Putamen (tissue), 1 donor: ENCODE measurements at regions not wholly inside any gene's neighbourhood (a gene's known extent, or its start where the extent isn't known, plus 50 kb on each side); places are given as distances from the start of the nearest gene placed in this dataset.
"Not testable (repeated sequence)": the region's sequence is repeated elsewhere in the genome, so short reads cannot be mapped to it uniquely, and the experiment has no call there.

Experiments used
- DNase-seq: peaks from one replicate; pipeline ENCODE4 v3.0.0-alpha.2; 2016; ENCODE audit warnings: low spot score

- no peak for DNase-seq
Measured at GRCh38 chr7:35971133-35971891, 170.5 kb downstream of the SEPTIN7 start.

- DNase-seq = peak; percentile 69
Measured at GRCh38 chr7:35975851-35976454, 175.1 kb downstream of the SEPTIN7 start.

GRCh38 chr7:35978816-35979640 lies 174.0 kb upstream of the EEPD1 start:
- DNase-seq = not testable (repeated sequence)

DNA sequence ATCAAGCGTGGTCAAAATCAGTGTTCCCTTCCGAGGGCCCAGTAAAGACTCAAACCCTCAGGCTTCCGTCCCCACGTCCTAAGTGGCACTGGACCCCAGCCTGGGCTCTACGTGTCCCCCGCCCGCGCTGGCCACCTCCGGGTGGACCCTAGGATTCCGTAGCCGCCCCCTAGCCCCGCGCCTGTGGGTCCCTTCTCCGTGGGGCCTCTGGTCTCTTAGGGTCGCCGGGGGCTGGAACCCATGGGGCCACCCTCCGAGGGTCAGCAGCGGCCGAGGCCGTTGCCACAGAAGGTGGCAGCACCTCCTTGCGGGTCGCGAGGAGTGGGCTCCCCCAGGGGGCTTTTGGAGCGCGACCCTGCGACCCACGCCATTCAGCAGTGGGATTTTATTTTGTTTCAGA lies 170.5 kb upstream of the EEPD1 start:
- no peak for DNase-seq

DNA sequence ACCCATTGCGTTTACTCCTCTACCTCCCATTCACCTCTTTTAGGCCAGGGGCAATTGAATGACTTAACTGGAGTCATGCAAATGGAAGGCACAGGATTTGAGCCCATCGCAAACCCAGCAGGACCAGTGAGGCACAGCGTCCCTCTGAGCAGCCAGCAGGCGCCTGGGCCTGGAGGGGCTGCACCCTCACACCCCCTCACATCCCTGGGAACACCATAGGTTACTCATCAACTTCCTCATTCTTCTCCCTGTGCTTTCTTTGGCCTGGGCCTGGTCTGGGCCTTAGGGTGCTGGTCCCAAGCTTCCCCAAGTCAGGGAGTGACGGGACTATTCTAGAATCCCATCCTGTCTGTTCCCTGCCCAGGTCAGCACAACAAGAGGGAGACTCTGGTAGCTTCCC lies 169.4 kb upstream of the EEPD1 start:
- DNase-seq = no peak

DNA sequence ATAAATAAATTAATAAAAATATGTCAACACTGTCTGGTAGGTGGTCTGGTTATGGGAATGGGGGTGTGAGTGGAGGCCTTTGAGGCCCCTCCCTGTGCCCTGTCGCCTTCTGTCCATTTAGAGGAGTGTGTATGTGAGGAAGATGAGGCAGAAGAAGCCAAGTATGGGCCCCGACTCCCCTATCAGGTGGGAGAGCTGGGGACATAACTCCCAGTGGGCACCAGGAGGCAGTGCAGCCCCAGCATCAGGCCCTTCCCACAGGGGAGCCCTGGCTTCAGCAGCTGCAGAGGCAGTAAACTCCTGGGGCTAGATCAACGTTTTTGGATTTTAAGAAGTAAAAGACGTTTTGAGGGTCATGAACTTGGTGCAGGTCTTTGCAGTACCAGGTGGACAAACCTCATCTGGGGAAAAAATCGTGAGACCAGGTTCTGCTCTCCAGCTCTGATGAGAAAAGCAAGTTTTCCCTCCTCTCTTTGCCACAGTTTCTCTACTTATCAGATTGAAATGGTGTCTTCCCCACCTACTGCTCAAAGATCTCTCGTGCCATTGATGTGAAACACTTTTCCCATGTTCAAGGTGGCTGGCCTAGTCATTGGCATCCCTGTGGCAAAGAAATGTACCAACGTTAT lies 167.8 kb upstream of the EEPD1 start:
- peak; percentile 65 for DNase-seq

- DNase-seq = no peak
Measured at GRCh38 chr7:35987016-35987415, 166.0 kb upstream of the EEPD1 start.

- DNase-seq = no peak
Measured at GRCh38 chr7:35988105-35988504, 164.9 kb upstream of the EEPD1 start.

DNA sequence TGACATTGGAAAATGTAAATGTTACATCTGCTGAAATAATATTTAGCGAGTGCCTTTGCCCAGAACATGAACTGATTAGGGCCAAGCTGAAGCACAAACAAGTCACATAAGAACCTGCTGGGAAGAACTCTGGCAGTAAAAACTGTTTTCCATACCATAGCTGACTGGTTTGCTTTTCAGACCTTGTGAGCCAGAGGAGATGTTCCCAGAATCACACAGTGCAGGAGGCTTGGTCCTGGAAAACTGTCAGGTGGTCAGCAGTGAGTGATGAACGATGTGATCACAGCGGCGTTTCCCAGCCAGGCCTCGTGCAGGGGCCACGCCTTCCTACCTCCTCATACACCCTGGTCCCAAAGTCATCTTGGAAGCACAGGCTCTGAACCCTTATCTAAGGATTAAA lies 164.2 kb upstream of the EEPD1 start:
- DNase-seq = no peak

GRCh38 chr7:35991511-35992232 lies 161.4 kb upstream of the EEPD1 start:
- no peak for DNase-seq

DNA sequence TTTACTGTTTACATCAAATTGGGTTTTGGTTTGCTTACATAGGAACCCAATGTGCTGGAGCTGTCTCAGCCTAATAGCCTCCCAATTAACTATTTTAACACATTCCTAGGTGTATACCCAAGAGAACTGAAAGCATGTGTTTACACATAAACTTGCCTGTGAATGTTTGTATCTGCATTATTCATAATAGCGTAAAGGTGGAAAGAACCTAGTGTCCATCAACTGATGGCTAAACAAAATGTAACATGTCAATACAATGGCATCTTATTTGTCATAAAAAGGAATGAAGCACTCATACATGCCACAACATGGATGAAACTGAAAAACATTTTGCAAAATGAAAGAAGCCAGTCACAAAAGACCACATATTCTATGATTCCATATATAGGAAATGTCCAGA lies 160.6 kb upstream of the EEPD1 start:
- DNase-seq = no peak

DNA sequence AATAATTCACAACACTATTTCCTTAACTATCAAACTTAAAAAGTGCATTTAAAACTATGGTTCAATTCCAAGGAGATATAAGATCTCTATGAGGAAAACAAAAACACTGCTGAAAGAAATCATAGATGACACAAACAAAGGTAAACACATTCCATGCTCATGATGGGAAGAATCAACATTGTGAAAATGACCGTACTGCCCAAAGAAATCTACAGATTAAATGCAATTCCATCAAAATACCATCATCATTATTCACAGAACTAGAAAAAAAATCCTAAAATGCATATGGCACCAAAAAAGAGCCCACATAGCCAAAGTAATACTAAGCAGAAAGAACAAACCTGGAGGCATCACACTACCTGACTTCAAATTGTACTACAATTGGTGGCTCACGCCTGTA lies 159.9 kb upstream of the EEPD1 start:
- no peak for DNase-seq

DNA sequence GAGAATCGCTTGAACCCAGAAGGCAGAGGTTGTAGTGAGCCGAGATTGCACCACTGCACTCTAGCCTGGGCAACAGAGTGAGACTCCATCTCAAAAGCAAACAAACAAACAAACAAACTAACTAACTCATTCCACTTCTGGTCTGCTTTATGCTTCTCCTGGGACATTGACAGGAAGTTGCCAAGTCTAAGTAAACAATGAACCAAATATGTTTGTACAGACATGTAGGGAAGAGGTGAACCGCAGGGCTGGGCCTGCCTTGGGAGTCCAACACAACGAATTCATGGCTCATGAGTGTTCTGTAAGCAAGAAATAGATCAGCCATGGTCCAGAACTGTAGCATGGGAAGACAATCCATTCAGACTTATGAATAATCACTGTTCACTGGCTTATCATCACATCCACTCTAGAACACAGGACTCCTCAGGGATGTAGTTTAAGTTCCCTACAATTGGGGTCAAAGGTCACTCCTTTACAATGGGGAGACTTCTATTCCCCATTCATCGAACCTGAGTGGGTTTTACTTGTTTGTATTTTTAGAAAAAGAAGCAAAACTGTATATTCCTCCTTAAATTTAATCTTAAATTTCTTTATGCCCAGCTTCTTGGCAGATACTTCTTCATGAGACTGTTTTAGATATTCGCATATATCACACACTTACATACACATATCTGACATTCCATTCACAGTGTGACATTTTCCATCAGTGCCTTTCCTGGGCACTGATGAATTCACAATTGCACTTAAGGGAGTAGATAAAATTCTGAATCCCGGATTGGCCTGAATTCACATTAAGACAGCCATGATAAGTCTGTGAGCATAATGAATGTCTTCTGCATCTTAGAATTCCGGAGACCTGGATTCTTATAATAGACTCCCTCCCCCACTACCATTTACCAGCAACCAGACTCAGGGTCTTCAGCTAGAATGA lies 159.1 kb upstream of the EEPD1 start:
- no peak for DNase-seq

DNA sequence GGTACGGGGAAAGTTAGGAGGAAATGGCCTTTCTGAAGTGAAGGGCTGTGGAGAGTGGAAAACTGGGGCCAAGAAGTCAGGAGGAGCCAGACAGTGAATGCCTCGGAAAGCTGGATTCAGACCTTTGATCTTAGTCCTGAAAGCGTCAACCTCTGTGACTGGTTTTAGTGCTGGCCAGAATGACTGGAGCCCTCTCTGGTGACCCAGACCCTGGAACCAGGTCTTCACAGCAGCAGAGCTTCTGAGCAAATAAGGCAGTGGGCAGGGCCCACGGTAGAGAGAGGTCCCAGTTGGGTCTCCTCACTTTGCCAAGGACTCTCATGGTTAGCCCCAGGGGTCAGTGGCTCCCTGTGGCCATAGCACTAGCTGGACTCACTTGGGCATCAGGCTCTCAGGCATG lies 157.7 kb upstream of the EEPD1 start:
- no peak for DNase-seq

GRCh38 chr7:35998481-35998880 lies 154.6 kb upstream of the EEPD1 start:
- DNase-seq = no peak

DNA sequence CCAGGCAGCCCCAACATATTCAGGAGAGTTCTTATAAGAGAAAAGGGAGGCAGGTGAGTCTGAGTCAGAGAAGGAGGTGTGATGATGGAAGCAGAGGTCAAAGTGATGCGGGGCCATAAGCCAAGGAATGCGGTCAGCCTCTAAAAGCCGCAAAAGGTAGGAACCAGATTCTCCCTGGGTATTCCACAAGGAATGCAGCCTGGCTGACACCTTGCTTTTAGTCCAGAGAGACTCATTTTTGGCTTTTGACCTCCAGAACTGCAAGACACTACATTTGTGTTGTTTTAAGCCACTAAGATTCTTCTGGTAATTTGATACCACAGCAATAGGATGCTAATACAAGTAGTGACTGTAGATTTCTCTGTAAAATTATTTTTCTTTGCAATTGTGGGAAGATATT lies 151.5 kb upstream of the EEPD1 start:
- DNase-seq = no peak

- DNase-seq = no peak
Measured at GRCh38 chr7:36002900-36003299, 150.2 kb upstream of the EEPD1 start.

DNA sequence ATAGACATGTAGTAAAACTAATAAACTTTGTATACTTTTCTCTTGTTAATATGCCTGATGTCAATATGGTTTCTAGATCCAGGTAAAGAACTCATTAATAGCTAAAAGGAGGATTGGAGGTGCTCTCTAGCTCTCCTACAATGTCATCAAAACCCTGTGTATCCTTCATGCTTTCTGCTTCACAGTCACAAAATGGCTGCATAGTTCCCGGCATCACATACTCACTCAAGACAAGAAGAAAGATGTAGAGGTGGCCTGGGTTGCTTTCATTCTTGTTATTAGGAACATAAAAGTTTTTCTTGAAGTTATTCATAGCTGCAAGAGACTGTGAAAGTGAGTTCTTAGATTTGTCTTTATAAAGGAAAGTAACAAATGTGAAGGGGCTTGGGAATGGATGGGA lies 149.7 kb upstream of the EEPD1 start:
- DNase-seq = no peak

DNA sequence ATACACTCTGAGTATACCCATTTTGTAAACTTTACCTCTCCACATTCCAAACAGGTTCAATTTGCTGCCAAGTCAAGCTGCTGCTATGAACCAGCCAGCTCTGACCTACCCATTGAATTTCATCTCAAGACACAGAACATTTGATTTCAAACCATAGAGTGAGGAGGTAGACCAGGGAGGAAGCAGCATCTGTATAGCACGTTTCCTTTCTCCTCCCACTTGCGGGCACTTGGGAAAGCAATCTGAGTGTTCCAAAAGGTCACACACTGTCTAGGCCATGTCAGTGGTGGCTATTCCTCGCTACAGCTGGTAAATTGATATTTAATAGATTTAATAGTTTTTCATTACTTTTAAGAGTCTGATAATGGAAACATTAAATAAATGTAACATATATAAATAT lies 147.8 kb upstream of the EEPD1 start:
- no peak for DNase-seq

DNA sequence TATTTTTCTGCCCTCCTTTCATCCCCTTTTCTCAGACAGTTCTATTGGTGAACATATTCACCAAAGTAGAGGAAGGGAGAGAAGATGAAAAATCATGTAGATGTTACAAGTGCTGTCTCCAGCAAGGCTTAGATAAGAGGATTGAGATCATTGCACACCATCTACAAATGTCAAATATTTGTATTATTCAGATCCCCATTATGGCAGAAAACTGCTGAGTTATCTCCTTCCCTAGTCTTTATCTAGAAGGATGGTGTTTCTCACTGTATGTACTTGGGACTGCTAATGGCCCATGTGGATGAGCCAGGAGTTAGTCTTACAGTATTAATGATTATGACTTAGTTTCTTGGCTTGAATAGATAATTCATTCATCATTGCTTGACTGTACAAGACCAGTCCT lies 147.2 kb upstream of the EEPD1 start:
- no peak for DNase-seq
